ENCODE measurements at regions not wholly inside any gene's neighbourhood (a gene's known extent, or its start where the extent isn't known, plus 50 kb on each side); places are given as distances from the start of the nearest gene placed in this dataset.

GRCh38 chr5:66345281-66345680, 201.2 kb downstream of the SREK1 start:
- TF ChIP-seq GABPA (IDR thresholded peaks at IDR 0.05 in 1 of 2, conservative IDR thresholded peaks at IDR 0.05 in 1 of 2) (no peak), REST (IDR thresholded peaks at IDR 0.05) (no peak)
- H3K27me3 ChIP-seq (ENCODE audit: control insufficient read depth in 4 of 4, insufficient read depth in 4 of 4, low read length in 3 of 4), result peaks cover 0 to 7% (median 0%) of the 10 kb centered on the region in 4 donors
- H3K27ac ChIP-seq (ENCODE audit: low read depth in 1 of 2, low read length in 2 of 2), result no peak overlapping the region
- H3K36me3 ChIP-seq (ENCODE audit: control insufficient read depth in 4 of 4, insufficient read depth in 3 of 4, low read depth in 1 of 4, low read length in 3 of 4), result no peaks in the 10 kb centered on the region
- no peak overlapping the region for H3K4me3 ChIP-seq (ENCODE audit: low read depth in 1 of 3, low read length in 3 of 3)
- H3K9me3 ChIP-seq (ENCODE audit: control insufficient read depth in 4 of 4, low read length in 3 of 4), result peaks cover 0 to 2% (median 0%) of the 10 kb centered on the region in 4 donors
- no peak for DNase-seq (ENCODE audit: low spot score)
- no peaks in the 10 kb centered on the region for H3K4me1 ChIP-seq (ENCODE audit: control insufficient read depth in 4 of 4, insufficient read depth in 4 of 4, low read length in 3 of 4)
- H3K9ac ChIP-seq (ENCODE audit: low read depth in 1 of 2, low read length in 2 of 2), result no peak overlapping the region

GRCh38 chr5:66346869-66347268, 202.8 kb downstream of the SREK1 start:
- no peak for DNase-seq (ENCODE audit: low spot score)

DNA sequence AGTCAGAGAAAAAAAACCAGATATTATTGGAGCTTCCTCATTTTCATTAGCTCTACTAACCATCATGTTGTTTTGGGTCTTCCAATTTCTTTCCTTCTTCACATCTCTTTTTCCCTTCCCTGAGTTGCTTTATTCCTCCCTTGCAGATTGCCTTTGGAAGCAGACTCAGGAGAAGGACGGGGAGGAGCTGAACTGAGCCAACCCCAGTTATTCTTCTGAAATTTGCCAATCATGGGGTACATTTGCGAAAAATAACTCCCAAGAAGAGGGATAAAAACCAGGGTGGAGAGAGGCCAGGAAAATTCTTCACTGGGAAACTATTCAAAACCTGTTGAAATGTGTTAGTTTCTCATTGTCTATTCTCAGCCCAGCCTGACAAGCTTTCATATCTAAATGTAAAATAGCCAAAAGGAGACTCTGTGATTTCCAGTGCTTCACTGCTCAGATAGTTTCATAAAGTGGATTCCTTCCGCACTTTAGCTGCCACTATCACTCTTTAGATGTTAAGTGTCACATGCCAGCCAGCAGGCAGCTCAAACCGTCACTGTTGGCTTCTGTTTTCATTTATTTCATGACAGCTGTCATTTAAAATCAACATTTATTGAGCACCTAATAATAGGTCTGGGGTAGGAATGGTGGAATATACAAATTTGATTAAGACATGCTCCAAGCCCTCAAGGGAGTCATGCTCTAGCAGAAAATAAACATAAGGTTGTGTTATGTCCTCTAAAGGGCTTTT, 204.5 kb downstream of the SREK1 start:
- Histone ChIP-seq H3K27ac (ENCODE audit: low read depth in 1 of 2, low read length in 2 of 2) (no peak overlapping the region), H3K36me3 (ENCODE audit: control insufficient read depth in 4 of 4, insufficient read depth in 3 of 4, low read depth in 1 of 4, low read length in 3 of 4) (no peaks in the 10 kb centered on the region), H3K27me3 (ENCODE audit: control insufficient read depth in 4 of 4, insufficient read depth in 4 of 4, low read length in 3 of 4) (peaks cover 0 to 7% (median 0%) of the 10 kb centered on the region in 4 donors), H3K4me1 (ENCODE audit: control insufficient read depth in 4 of 4, insufficient read depth in 4 of 4, low read length in 3 of 4) (no peaks in the 10 kb centered on the region), H3K9ac (ENCODE audit: low read depth in 1 of 2, low read length in 2 of 2) (no peak overlapping the region), H3K4me3 (ENCODE audit: low read depth in 1 of 3, low read length in 3 of 3) (no peak overlapping the region), H3K9me3 (ENCODE audit: control insufficient read depth in 4 of 4, low read length in 3 of 4) (no peaks in the 10 kb centered on the region)
- WGBS, result 85% methylated on average over 4 of the region's 4 CpGs
- no peak for DNase-seq (ENCODE audit: low spot score)
- TF ChIP-seq MAX (IDR thresholded peaks at IDR 0.05) (no peak), FOXA1 (IDR thresholded peaks at IDR 0.05) (no peak), REST (IDR thresholded peaks at IDR 0.05) (no peak), EGR1 (IDR thresholded peaks at IDR 0.05; ENCODE audit: low read depth in 2 of 2) (no peak), RXRA (IDR thresholded peaks at IDR 0.05) (no peak), RAD21 (IDR thresholded peaks at IDR 0.05) (no peak), YY1 (IDR thresholded peaks at IDR 0.05) (no peak), FOXA2 (IDR thresholded peaks at IDR 0.05) (no peak)
- TF ChIP-seq, protein P1, sequence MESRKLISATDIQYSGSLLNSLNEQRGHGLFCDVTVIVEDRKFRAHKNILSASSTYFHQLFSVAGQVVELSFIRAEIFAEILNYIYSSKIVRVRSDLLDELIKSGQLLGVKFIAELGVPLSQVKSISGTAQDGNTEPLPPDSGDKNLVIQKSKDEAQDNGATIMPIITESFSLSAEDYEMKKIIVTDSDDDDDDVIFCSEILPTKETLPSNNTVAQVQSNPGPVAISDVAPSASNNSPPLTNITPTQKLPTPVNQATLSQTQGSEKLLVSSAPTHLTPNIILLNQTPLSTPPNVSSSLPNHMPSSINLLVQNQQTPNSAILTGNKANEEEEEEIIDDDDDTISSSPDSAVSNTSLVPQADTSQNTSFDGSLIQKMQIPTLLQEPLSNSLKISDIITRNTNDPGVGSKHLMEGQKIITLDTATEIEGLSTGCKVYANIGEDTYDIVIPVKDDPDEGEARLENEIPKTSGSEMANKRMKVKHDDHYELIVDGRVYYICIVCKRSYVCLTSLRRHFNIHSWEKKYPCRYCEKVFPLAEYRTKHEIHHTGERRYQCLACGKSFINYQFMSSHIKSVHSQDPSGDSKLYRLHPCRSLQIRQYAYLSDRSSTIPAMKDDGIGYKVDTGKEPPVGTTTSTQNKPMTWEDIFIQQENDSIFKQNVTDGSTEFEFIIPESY (IDR thresholded peaks at IDR 0.05), result no peak

More at GRCh38 chr5:66346869-66347268, 202.8 kb downstream of the SREK1 start:
- Histone ChIP-seq H3K9ac (ENCODE audit: low read depth in 1 of 2, low read length in 2 of 2) (no peak overlapping the region), H3K27ac (ENCODE audit: low read depth in 1 of 2, low read length in 2 of 2) (no peak overlapping the region), H3K27me3 (ENCODE audit: control insufficient read depth in 4 of 4, insufficient read depth in 4 of 4, low read length in 3 of 4) (peaks cover 0 to 7% (median 0%) of the 10 kb centered on the region in 4 donors), H3K9me3 (ENCODE audit: control insufficient read depth in 4 of 4, low read length in 3 of 4) (no peaks in the 10 kb centered on the region), H3K4me3 (ENCODE audit: low read depth in 1 of 3, low read length in 3 of 3) (no peak overlapping the region), H3K4me1 (ENCODE audit: control insufficient read depth in 4 of 4, insufficient read depth in 4 of 4, low read length in 3 of 4) (no peaks in the 10 kb centered on the region), H3K36me3 (ENCODE audit: control insufficient read depth in 4 of 4, insufficient read depth in 3 of 4, low read depth in 1 of 4, low read length in 3 of 4) (no peaks in the 10 kb centered on the region)
- 75% methylated on average over 6 of the region's 6 CpGs for WGBS
- TF ChIP-seq, protein P1 (IDR thresholded peaks at IDR 0.05), result no peak
- TF ChIP-seq TAF1 (conservative IDR thresholded peaks at IDR 0.05) (no peak), JUND (IDR thresholded peaks at IDR 0.05) (no peak), FOXA2 (IDR thresholded peaks at IDR 0.05) (no peak), HNF4A (conservative IDR thresholded peaks at IDR 0.05) (no peak), NR2F2 (IDR thresholded peaks at IDR 0.05) (no peak), RAD21 (IDR thresholded peaks at IDR 0.05) (no peak), MAX (IDR thresholded peaks at IDR 0.05) (no peak)

Measured in liver (tissue), 7 donors.